ENCODE measurements at regions not wholly inside any gene's neighbourhood (a gene's known extent, or its start where the extent isn't known, plus 50 kb on each side); places are given as distances from the start of the nearest gene placed in this dataset.
A peak's percentile ranks its signal among the peaks of the same experiment; 100 is the strongest.

DNA sequence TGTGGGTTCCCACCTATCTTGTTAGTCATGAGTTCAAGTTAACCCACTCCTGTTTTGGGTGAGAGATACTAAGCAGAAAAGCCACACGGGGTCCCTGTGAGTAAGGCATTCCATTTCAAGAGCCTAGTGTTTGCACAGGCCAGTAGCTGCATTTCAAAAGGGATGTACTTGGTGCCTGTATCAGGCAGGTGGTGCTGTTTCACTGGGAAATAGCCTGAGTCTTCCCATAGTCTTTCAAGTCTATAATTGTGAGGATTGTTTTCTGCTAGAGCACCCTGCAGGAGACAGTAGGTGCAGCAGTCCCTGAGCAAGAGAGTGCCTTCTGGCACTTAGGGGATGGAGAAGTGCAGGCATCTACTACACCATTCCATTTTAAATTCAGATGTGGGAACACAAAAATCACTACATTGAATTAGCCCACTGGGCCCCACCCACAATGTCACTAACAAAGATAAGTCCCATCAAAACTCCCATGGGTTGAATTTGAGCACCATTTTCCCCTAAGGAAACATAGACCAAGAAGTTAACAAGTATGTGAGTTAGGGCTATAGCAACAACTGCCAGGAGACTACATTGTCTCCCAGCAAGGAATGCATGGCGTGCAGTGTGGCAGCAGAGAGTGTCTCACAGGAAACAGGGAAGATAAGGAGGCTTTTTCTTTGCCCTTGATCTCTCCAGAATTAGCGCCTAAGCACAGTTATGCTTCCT is 263.2 kb downstream of the COX7C start:
- TF ChIP-seq, protein P1, sequence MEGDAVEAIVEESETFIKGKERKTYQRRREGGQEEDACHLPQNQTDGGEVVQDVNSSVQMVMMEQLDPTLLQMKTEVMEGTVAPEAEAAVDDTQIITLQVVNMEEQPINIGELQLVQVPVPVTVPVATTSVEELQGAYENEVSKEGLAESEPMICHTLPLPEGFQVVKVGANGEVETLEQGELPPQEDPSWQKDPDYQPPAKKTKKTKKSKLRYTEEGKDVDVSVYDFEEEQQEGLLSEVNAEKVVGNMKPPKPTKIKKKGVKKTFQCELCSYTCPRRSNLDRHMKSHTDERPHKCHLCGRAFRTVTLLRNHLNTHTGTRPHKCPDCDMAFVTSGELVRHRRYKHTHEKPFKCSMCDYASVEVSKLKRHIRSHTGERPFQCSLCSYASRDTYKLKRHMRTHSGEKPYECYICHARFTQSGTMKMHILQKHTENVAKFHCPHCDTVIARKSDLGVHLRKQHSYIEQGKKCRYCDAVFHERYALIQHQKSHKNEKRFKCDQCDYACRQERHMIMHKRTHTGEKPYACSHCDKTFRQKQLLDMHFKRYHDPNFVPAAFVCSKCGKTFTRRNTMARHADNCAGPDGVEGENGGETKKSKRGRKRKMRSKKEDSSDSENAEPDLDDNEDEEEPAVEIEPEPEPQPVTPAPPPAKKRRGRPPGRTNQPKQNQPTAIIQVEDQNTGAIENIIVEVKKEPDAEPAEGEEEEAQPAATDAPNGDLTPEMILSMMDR (IDR thresholded peaks at IDR 0.05) = peak in 3 of 4 experiments; percentile 45 to 51 (median 48)
- TF ChIP-seq POLR2A (IDR thresholded peaks at IDR 0.05) = no peak
- no peak for TF ChIP-seq POLR2AphosphoS5 (IDR thresholded peaks at IDR 0.05)
